ENCODE measurements at regions not wholly inside any gene's neighbourhood (a gene's known extent, or its start where the extent isn't known, plus 50 kb on each side); places are given as distances from the start of the nearest gene placed in this dataset.

DNA sequence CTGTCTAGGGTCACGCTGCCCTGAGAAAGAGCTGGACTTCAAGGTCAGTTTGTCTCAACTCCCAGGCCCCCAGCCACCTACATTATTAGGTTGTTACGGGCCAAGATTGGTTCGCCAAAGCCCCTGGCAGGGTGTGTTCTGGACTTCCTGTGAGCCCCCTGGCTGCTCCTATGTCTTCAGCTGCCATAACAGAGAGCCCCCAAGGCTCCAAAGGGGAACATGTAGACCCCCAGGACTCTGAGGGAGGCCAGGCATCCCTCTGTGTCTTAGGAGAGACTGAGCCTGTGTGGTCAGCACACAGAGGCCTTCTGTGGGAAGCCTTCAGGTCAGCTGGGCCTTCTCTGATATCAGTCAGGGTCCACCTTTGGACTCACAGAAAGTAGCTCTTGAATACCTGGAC is 58.3 kb downstream of the INHBB start:
- Histone ChIP-seq H3K9me3 (no peaks in the 10 kb centered on the region), H3K4me3 (no peak overlapping the region), H3K4me1 (no peaks in the 10 kb centered on the region), H3K36me3 (no peaks in the 10 kb centered on the region), H3K27me3 (ENCODE audit: low read depth) (no peaks in the 10 kb centered on the region), H3K27ac (no peak overlapping the region)
- DNase-seq (no peak), ATAC-seq (no peak)
- intact Hi-C loops (cut with DNase I) = no loop called here
- TF ChIP-seq, protein P1, sequence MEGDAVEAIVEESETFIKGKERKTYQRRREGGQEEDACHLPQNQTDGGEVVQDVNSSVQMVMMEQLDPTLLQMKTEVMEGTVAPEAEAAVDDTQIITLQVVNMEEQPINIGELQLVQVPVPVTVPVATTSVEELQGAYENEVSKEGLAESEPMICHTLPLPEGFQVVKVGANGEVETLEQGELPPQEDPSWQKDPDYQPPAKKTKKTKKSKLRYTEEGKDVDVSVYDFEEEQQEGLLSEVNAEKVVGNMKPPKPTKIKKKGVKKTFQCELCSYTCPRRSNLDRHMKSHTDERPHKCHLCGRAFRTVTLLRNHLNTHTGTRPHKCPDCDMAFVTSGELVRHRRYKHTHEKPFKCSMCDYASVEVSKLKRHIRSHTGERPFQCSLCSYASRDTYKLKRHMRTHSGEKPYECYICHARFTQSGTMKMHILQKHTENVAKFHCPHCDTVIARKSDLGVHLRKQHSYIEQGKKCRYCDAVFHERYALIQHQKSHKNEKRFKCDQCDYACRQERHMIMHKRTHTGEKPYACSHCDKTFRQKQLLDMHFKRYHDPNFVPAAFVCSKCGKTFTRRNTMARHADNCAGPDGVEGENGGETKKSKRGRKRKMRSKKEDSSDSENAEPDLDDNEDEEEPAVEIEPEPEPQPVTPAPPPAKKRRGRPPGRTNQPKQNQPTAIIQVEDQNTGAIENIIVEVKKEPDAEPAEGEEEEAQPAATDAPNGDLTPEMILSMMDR (IDR thresholded peaks at IDR 0.05) = no peak

DNA sequence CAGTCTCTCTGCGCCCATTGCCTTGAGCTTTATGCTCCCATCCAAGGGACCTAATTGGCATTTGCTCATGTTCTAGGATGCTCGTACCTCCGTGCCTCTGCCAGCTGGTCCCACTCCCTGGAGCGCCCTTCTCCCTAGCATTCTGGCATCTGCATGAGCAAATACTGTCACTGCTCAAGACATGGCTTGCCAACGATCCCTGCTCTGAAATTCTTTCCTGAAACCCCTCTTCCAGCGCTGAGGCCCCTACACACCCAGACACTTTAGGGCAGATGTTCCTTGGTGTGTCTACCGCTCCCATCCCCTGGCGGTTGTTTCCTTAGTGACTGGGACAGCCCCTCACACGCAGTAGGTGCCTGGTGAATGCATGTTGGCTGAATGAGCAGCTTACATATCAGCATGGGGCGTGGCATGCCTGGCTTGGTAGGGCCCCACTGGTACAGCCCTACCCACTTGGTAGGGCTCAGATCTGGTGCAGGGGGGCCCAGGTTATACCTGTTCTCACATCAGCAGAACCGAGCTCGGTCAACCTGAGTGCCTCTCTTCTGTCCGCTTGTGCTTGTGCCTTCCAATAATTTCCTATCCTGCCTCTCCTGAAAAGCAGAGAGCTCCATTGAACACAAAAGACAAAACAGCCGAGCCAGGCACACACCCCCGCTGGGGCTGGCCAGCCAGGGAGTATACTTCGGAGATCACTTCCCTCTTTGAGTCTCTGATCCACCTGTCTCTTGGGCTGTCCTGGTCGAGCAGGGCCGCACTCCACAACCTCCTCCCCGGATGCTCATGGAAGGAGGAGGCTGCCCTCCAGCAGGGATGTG is 59.2 kb downstream of the INHBB start:
- no peaks in the 10 kb centered on the region for H3K4me1 ChIP-seq
- ATAC-seq = no peak
- H3K27ac ChIP-seq = no peak overlapping the region
- no peaks in the 10 kb centered on the region for H3K27me3 ChIP-seq (ENCODE audit: low read depth)
- intact Hi-C loops (cut with DNase I) = no loop called here
- H3K36me3 ChIP-seq = no peaks in the 10 kb centered on the region
- DNase-seq = no peak
- TF ChIP-seq, protein P1 (IDR thresholded peaks at IDR 0.05) = no peak
- H3K9me3 ChIP-seq = peaks cover 6% of the 10 kb centered on the region
- H3K4me3 ChIP-seq = no peak overlapping the region

DNA sequence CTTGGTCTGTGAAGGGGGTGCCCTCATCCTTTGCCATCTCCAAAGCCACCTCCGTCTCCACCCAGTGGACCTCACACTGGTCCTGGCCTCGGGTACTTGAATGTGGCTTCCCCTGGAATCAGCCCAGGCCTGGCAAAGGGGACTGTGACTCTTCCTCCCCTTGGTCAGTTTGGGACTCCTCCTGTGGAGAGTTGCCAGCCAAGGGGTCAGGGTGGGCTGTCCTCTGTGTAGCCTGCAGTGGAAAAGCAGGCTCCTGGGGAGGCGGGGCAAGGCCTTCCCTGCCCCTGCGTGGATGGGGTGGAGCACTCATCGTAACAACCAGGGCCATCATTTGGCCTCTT is 59.8 kb downstream of the INHBB start:
- no peak overlapping the region for H3K4me3 ChIP-seq
- H3K9me3 ChIP-seq = peaks cover 6% of the 10 kb centered on the region
- no peak overlapping the region for H3K27ac ChIP-seq
- DNase-seq = no peak
- ATAC-seq = peak in 1 of 2 donors; percentile 35
- no peaks in the 10 kb centered on the region for H3K27me3 ChIP-seq (ENCODE audit: low read depth)
- TF ChIP-seq, protein P1 (IDR thresholded peaks at IDR 0.05) = no peak
- intact Hi-C loops (cut with DNase I) = no loop called here
- H3K36me3 ChIP-seq = no peaks in the 10 kb centered on the region
- H3K4me1 ChIP-seq = no peaks in the 10 kb centered on the region

DNA sequence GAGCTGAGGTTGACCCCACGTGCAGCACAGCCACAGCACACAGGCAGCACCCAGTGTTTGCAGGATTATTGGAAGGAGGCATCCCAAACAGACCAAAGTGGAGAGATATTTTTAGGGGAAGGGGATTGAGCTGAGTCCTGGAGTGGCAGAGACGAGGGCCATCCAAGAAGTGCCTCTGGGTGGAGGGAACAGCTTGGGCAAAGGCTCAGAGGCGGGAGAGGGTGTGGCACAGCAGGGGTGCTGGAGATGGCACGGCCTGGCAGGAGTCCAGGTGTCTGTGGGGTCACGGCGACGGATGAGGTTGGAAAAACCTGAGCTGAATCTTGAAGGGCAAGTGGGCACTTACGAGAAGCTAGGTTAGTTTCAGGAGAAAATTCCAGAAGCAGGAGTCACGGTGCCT is 60.6 kb downstream of the INHBB start:
- ATAC-seq (no peak), DNase-seq (no peak)
- no peaks in the 10 kb centered on the region for H3K27me3 ChIP-seq (ENCODE audit: low read depth)
- peaks cover 6% of the 10 kb centered on the region for H3K9me3 ChIP-seq
- intact Hi-C loops (cut with DNase I) = no loop called here
- H3K4me3 ChIP-seq = no peak overlapping the region
- no peaks in the 10 kb centered on the region for H3K36me3 ChIP-seq
- TF ChIP-seq, protein P1 (IDR thresholded peaks at IDR 0.05) = no peak
- no peaks in the 10 kb centered on the region for H3K4me1 ChIP-seq
- H3K27ac ChIP-seq = no peak overlapping the region

DNA sequence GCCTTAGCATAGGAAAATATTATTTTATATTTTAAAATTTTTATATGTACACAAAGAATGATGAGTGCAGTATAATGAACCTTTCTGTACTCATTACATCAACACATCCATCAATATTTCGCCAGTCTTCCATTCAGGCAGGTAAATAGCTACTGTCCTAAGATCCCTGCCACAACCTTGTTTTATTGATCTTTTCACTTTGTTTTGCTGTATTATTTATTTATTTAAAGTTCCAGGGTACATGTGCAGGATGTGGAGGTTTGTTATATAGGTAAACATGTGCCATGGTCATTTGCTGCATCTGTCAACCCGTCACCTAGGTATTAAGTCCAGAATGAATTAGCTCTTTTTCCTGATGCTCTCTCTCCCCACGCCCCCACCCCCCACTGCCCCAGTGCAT is 64.6 kb downstream of the INHBB start:
- H3K9me3 ChIP-seq = peaks cover 6% of the 10 kb centered on the region
- no peaks in the 10 kb centered on the region for H3K27me3 ChIP-seq (ENCODE audit: low read depth)
- H3K4me1 ChIP-seq = no peaks in the 10 kb centered on the region
- no peak for ATAC-seq
- H3K27ac ChIP-seq = no peak overlapping the region
- no peak overlapping the region for H3K4me3 ChIP-seq
- DNase-seq = no peak
- TF ChIP-seq, protein P1 (IDR thresholded peaks at IDR 0.05) = no peak
- intact Hi-C loops (cut with DNase I) = no loop called here
- H3K36me3 ChIP-seq = no peaks in the 10 kb centered on the region
